GM10248 (cell line): ENCODE measurements at regions not wholly inside any gene's neighbourhood (a gene's known extent, or its start where the extent isn't known, plus 50 kb on each side); places are given as distances from the start of the nearest gene placed in this dataset.

Experiments used
- CTCF ChIA-PET: fragments of 300-600 bp; sonication (Branson Sonifier 250); formaldehyde crosslinking; extraction: SDS; loops from one replicate; lab custom pipeline; 2021; ENCODE audit warnings: antibody characterized with exemption; lab: Yijun Ruan, JAX
- POLR2A ChIA-PET: fragments of 350-650 bp; sonication (Branson Sonifier 250); formaldehyde crosslinking; extraction: SDS; loops from one replicate; lab custom pipeline; 2020; ENCODE audit warnings: antibody characterized with exemption; lab: Yijun Ruan, JAX
- DNase-seq: peaks from one replicate; pipeline ENCODE4 v3.0.0; 2012; ENCODE audit errors: extremely low spot score
- CTCF ChIP-seq: IDR thresholded peaks from 2 replicates; pipeline ENCODE4 v1.5.1; 2012; ENCODE audit warnings: mild to moderate bottlenecking, low read depth; ENCODE audit errors: extremely low read depth, missing control alignments, control extremely low read depth

GRCh38 chr5:13188371-13188770 lies 756.1 kb downstream of the DNAH5 start:
- CTCF ChIA-PET = no interaction called here
- no peak for DNase-seq
- TF ChIP-seq CTCF = no peak
- POLR2A ChIA-PET = no interaction called here

GRCh38 chr5:13187186-13187585 lies 757.3 kb downstream of the DNAH5 start:
- no peak for TF ChIP-seq CTCF
- DNase-seq = no peak
- ChIA-PET POLR2A (no interaction called here), CTCF (interaction anchor here (0.7 kb wide), 1 partner anchor 36 kb away, joined by 3 read pairs; no protein-coding TSS in a partner anchor)

- ChIA-PET CTCF (interaction anchor here (1.2 kb wide), 1 partner anchor 17 kb away, joined by 3 read pairs; no protein-coding TSS in a partner anchor), POLR2A (no interaction called here)
- no peak for DNase-seq
- no peak for TF ChIP-seq CTCF
Observed at GRCh38 chr5:13186177-13186576, 758.3 kb downstream of the DNAH5 start.

- CTCF ChIA-PET = no interaction called here
- POLR2A ChIA-PET = no interaction called here
- DNase-seq = no peak
- TF ChIP-seq CTCF = no peak
Observed at GRCh38 chr5:13179407-13180087, 764.9 kb downstream of the DNAH5 start.

- CTCF ChIA-PET = no interaction called here
- POLR2A ChIA-PET = no interaction called here
- DNase-seq = no peak
- TF ChIP-seq CTCF = no peak
Observed at GRCh38 chr5:13143630-13144029, 800.9 kb downstream of the DNAH5 start.

GRCh38 chr5:13143214-13143613 lies 801.3 kb downstream of the DNAH5 start:
- ChIA-PET POLR2A (no interaction called here), CTCF (no interaction called here)
- no peak for TF ChIP-seq CTCF

More at GRCh38 chr5:13143214-13143613, 801.3 kb downstream of the DNAH5 start:
- DNase-seq = no peak
